ENCODE measurements at regions not wholly inside any gene's neighbourhood (a gene's known extent, or its start where the extent isn't known, plus 50 kb on each side); places are given as distances from the start of the nearest gene placed in this dataset.

DNA sequence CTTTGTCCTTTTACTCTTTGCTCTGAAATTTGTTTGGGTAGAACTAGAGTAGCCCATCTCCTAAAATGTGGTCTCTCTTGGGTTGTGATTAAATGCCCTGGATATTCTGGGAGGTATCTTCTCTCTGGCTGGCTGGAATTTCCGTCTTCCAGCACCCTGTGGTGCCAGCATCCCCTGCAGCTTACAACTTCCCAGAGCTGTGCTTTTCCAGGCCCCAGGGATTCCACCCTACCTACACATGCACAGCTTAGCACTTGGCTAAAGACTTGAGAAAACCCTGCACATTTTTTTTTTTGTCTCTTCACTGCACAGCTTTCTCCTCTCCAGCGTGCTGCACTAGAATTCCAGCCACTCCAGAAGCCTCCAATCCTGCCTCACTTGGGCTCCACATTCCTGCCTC is 334.7 kb downstream of the IRS2 start:
- Histone ChIP-seq H3K27ac (ENCODE audit: low read depth, low read length) (no peak overlapping the region), H3K4me3 (ENCODE audit: low read length) (no peak overlapping the region), H3K36me3 (ENCODE audit: insufficient read depth, low read length) (no peaks in the 10 kb centered on the region), H3K27me3 (ENCODE audit: insufficient read depth, low read length, poor library complexity, severe bottlenecking) (no peaks in the 10 kb centered on the region), H3K4me1 (ENCODE audit: insufficient read depth, low read length) (no peaks in the 10 kb centered on the region), H3K9me3 (ENCODE audit: low read length) (no peaks in the 10 kb centered on the region)
- POLR2A ChIA-PET: no interaction called here
- DNase-seq: no peak
- Mint-ChIP-seq H3K27me3 (peaks cover 0 to 4% of the 10 kb centered on the region in 2 donors), H3K4me1 (no peaks in the 10 kb centered on the region), H3K9me3 (peaks cover 0 to 4% (median 0%) of the 10 kb centered on the region in 5 donors), H3K27ac (no peak overlapping the region), H3K36me3 (no peaks in the 10 kb centered on the region), H3K4me3 (no peak overlapping the region)
- CTCF ChIA-PET: no interaction called here

DNA sequence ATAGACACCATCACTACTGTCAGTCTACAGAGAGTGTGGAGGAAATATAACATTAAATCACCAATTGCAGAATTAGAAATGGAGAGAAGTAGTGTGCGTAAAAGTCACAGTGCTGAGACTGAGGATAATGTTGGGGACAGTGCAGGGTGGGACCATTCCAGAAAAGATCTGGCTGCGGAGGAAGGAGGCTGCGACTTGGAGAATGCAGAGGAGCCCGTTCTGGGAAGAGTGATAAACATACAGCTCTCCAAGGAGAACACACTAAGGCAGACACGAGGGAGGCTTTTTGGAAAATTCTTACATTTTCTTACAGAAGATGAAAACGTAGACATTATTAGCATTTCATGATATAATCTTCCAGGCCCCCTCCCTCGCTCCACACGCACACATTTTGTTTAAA is 337.8 kb downstream of the IRS2 start:
- no peak overlapping the region for H3K4me3 ChIP-seq (ENCODE audit: low read length)
- DNase-seq: no peak
- ChIA-PET CTCF (no interaction called here), POLR2A (no interaction called here)
- Mint-ChIP-seq H3K9me3 (peaks cover 0 to 10% (median 4%) of the 10 kb centered on the region in 5 donors), H3K27me3 (peaks cover 0 to 4% of the 10 kb centered on the region in 2 donors), H3K27ac (no peak overlapping the region), H3K4me3 (no peak overlapping the region), H3K4me1 (no peaks in the 10 kb centered on the region), H3K36me3 (no peaks in the 10 kb centered on the region)
- H3K9me3 ChIP-seq (ENCODE audit: low read length): no peaks in the 10 kb centered on the region
- no peaks in the 10 kb centered on the region for H3K27me3 ChIP-seq (ENCODE audit: insufficient read depth, low read length, poor library complexity, severe bottlenecking)
- no peak overlapping the region for H3K27ac ChIP-seq (ENCODE audit: low read depth, low read length)
- H3K36me3 ChIP-seq (ENCODE audit: insufficient read depth, low read length): no peaks in the 10 kb centered on the region
- H3K4me1 ChIP-seq (ENCODE audit: insufficient read depth, low read length): no peaks in the 10 kb centered on the region

DNA sequence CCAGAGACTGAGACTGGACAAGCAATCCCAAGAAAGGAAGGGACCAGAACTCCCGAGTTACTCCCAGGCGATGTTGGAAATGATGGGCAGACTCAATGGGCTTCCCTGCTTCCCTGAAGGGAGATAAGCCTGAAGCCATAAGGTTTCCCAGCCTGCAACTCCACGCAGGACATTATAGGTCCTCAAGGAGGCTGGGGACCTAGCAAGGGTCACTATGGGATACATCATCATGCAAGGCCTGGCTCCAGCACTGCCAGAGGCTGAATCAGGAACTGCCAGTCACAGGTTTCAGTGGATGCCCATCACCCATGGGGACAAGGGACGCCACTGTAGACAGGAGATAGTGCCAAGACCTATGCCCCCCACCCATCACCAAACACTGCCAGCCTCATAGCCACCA is 338.7 kb downstream of the IRS2 start:
- no peaks in the 10 kb centered on the region for H3K36me3 ChIP-seq (ENCODE audit: insufficient read depth, low read length)
- no peak overlapping the region for H3K27ac ChIP-seq (ENCODE audit: low read depth, low read length)
- Mint-ChIP-seq H3K9me3 (peaks cover 0 to 7% (median 4%) of the 10 kb centered on the region in 5 donors), H3K27me3 (peaks cover 0 to 4% of the 10 kb centered on the region in 2 donors), H3K36me3 (no peaks in the 10 kb centered on the region), H3K27ac (no peak overlapping the region), H3K4me3 (no peak overlapping the region), H3K4me1 (no peaks in the 10 kb centered on the region)
- POLR2A ChIA-PET: no interaction called here
- H3K4me1 ChIP-seq (ENCODE audit: insufficient read depth, low read length): no peaks in the 10 kb centered on the region
- H3K4me3 ChIP-seq (ENCODE audit: low read length): no peak overlapping the region
- no peak for DNase-seq
- H3K27me3 ChIP-seq (ENCODE audit: insufficient read depth, low read length, poor library complexity, severe bottlenecking): no peaks in the 10 kb centered on the region
- H3K9me3 ChIP-seq (ENCODE audit: low read length): no peaks in the 10 kb centered on the region
- CTCF ChIA-PET: no interaction called here

DNA sequence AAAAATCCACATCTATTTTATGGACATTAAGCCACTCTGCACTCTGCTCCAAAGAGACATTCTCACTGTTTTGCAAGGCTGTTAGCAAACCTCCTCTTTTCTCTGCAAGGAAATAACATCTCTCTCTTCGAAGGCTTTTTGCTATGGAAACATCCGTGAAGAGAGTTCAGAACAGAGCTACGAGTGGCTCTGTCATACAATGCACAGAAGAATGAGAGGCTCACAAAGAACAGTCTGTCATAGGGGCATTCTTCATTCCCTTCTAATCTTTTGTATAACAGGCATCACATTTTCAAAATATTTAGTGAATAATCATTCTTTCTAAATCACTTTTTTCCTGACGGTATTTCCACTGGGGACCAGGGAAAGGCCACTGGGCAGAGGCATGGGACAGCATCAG is 346.1 kb downstream of the IRS2 start:
- no peaks in the 10 kb centered on the region for H3K9me3 ChIP-seq (ENCODE audit: low read length)
- H3K9me3 Mint-ChIP-seq: peaks cover 0 to 4% (median 3%) of the 10 kb centered on the region in 5 donors
- no peak overlapping the region for H3K27ac Mint-ChIP-seq
- H3K36me3 ChIP-seq (ENCODE audit: insufficient read depth, low read length): no peaks in the 10 kb centered on the region
- H3K27me3 Mint-ChIP-seq: no peaks in the 10 kb centered on the region
- ChIA-PET CTCF (no interaction called here), POLR2A (no interaction called here)
- no peaks in the 10 kb centered on the region for H3K36me3 Mint-ChIP-seq
- H3K4me3 Mint-ChIP-seq: no peak overlapping the region
- no peak overlapping the region for H3K4me3 ChIP-seq (ENCODE audit: low read length)
- H3K4me1 ChIP-seq (ENCODE audit: insufficient read depth, low read length): no peaks in the 10 kb centered on the region
- DNase-seq: no peak
- no peak overlapping the region for H3K27ac ChIP-seq (ENCODE audit: low read depth, low read length)
- H3K27me3 ChIP-seq (ENCODE audit: insufficient read depth, low read length, poor library complexity, severe bottlenecking): no peaks in the 10 kb centered on the region
- no peaks in the 10 kb centered on the region for H3K4me1 Mint-ChIP-seq

DNA sequence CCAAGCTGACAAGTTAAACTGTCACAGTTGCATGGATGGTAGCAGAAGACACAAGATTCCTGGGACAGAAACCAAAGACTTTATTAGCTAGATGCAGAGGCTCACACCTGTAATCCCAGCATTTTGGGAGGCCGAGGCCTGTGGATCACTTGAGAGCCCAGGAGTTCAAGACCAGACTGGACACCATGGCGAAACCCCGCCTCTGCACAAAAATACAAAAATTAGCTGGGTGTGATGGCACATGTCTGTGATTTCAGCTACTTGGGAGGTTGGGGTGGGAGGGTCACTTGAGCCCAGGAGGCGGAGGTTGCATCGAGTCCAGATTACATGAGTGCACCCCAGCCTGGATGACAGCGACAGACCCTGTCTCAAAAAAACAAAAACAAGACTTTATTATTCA is 346.6 kb downstream of the IRS2 start:
- no peak overlapping the region for H3K27ac ChIP-seq (ENCODE audit: low read depth, low read length)
- Mint-ChIP-seq H3K4me1 (no peaks in the 10 kb centered on the region), H3K4me3 (no peak overlapping the region), H3K27me3 (no peaks in the 10 kb centered on the region), H3K27ac (no peak overlapping the region), H3K36me3 (no peaks in the 10 kb centered on the region), H3K9me3 (peaks cover 2 to 7% (median 3%) of the 10 kb centered on the region in 5 donors)
- no peak for DNase-seq
- ChIA-PET POLR2A (no interaction called here), CTCF (no interaction called here)
- no peaks in the 10 kb centered on the region for H3K4me1 ChIP-seq (ENCODE audit: insufficient read depth, low read length)
- H3K36me3 ChIP-seq (ENCODE audit: insufficient read depth, low read length): no peaks in the 10 kb centered on the region
- H3K9me3 ChIP-seq (ENCODE audit: low read length): no peaks in the 10 kb centered on the region
- H3K27me3 ChIP-seq (ENCODE audit: insufficient read depth, low read length, poor library complexity, severe bottlenecking): no peaks in the 10 kb centered on the region
- no peak overlapping the region for H3K4me3 ChIP-seq (ENCODE audit: low read length)

DNA sequence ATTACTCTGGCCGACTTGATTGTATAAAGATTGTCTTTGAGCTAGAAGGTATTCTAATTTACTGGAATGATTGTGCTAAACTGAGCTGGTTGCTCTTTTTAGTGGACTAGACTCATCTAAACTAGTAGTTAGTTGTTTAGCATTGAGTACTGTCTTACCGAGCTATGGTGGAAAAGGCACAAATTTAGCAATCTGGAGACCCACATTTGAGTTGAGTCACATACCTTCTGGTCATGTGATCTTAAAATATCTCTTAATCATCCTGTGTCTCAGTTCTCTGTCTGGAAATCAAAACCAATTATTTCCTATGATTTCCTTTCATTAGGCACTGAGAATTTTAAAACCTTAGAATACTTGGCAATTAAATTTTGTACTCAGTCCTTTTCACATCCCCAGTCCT is 349.5 kb downstream of the IRS2 start:
- H3K27ac Mint-ChIP-seq: no peak overlapping the region

DNA sequence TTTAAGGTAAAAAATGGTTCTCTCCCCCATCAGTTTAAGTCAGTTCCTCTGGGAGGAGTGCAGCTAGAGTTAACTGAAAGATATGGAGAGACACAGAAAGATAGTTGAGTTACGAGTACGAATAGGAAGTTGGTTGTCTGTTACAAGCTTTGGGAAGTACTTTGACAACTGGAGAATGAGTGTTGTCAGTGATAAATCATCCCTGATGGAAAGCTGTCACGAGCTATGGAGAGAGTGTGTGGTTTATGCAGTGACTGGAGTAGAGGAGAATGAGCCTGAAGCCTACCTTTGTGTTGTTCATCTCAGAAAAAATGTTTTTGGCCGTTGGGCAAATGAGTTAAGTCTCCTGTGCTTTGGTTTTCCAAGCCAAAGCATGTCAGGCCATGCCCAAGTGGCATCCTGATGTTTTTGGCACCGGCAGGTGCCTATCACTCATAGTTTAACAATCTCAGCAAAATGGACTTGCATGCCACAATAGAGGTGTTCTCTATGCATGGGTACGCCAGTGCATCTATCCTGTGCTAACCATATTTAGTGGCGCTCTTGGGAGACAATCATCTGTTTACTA is 350.2 kb downstream of the IRS2 start:
- H3K36me3 ChIP-seq (ENCODE audit: insufficient read depth, low read length): no peaks in the 10 kb centered on the region
- Mint-ChIP-seq H3K9me3 (peaks cover 0 to 9% (median 5%) of the 10 kb centered on the region in 5 donors), H3K4me3 (no peak overlapping the region), H3K36me3 (no peaks in the 10 kb centered on the region), H3K4me1 (no peaks in the 10 kb centered on the region), H3K27me3 (peaks cover 0 to 4% of the 10 kb centered on the region in 2 donors), H3K27ac (no peak overlapping the region)
- no peak overlapping the region for H3K27ac ChIP-seq (ENCODE audit: low read depth, low read length)
- no peaks in the 10 kb centered on the region for H3K27me3 ChIP-seq (ENCODE audit: insufficient read depth, low read length, poor library complexity, severe bottlenecking)
- no peaks in the 10 kb centered on the region for H3K4me1 ChIP-seq (ENCODE audit: insufficient read depth, low read length)
- H3K9me3 ChIP-seq (ENCODE audit: low read length): no peaks in the 10 kb centered on the region
- ChIA-PET POLR2A (no interaction called here), CTCF (no interaction called here)
- DNase-seq: no peak
- H3K4me3 ChIP-seq (ENCODE audit: low read length): no peak overlapping the region

More for the DNA sequence above, 349.5 kb downstream of the IRS2 start:
- Mint-ChIP-seq H3K4me1 (no peaks in the 10 kb centered on the region), H3K9me3 (peaks cover 0 to 9% (median 3%) of the 10 kb centered on the region in 5 donors), H3K27me3 (peaks cover 0 to 4% of the 10 kb centered on the region in 2 donors), H3K4me3 (no peak overlapping the region), H3K36me3 (no peaks in the 10 kb centered on the region)
- H3K4me1 ChIP-seq (ENCODE audit: insufficient read depth, low read length): no peaks in the 10 kb centered on the region
- no peak for DNase-seq
- no peaks in the 10 kb centered on the region for H3K27me3 ChIP-seq (ENCODE audit: insufficient read depth, low read length, poor library complexity, severe bottlenecking)
- H3K4me3 ChIP-seq (ENCODE audit: low read length): no peak overlapping the region
- H3K36me3 ChIP-seq (ENCODE audit: insufficient read depth, low read length): no peaks in the 10 kb centered on the region
- H3K9me3 ChIP-seq (ENCODE audit: low read length): no peaks in the 10 kb centered on the region
- POLR2A ChIA-PET: no interaction called here
- H3K27ac ChIP-seq (ENCODE audit: low read depth, low read length): no peak overlapping the region
- CTCF ChIA-PET: no interaction called here

DNA sequence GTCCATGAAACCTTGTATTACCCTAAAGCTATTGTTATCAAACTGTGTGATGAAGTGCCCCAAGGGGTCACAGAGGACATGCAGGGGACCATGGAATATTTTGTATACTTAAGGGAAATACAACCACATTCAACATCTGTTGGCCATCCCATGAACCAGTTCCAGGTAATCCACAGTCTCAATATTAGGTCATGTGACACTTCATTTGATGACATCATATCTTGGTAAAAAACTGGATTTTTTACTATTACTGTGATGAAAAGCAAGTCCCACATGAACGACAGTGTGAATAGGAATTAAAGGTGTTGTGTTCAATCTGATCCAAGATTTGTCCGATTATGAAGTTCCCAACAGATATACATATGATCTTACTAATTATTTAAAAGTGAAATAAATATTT is 355.2 kb downstream of the IRS2 start:
- no peaks in the 10 kb centered on the region for H3K4me1 ChIP-seq (ENCODE audit: insufficient read depth, low read length)
- ChIA-PET POLR2A (no interaction called here), CTCF (no interaction called here)
- H3K27me3 ChIP-seq (ENCODE audit: insufficient read depth, low read length, poor library complexity, severe bottlenecking): no peaks in the 10 kb centered on the region
- no peak overlapping the region for H3K4me3 Mint-ChIP-seq
- H3K36me3 Mint-ChIP-seq: no peaks in the 10 kb centered on the region
- H3K4me1 Mint-ChIP-seq: no peaks in the 10 kb centered on the region
- peaks cover 0 to 9% (median 5%) of the 10 kb centered on the region in 5 donors for H3K9me3 Mint-ChIP-seq
- peaks cover 2 to 4% of the 10 kb centered on the region in 2 donors for H3K27me3 Mint-ChIP-seq
- no peak overlapping the region for H3K4me3 ChIP-seq (ENCODE audit: low read length)
- H3K27ac Mint-ChIP-seq: no peak overlapping the region
- no peaks in the 10 kb centered on the region for H3K9me3 ChIP-seq (ENCODE audit: low read length)
- H3K36me3 ChIP-seq (ENCODE audit: insufficient read depth, low read length): no peaks in the 10 kb centered on the region
- no peak for DNase-seq
- H3K27ac ChIP-seq (ENCODE audit: low read depth, low read length): no peak overlapping the region

DNA sequence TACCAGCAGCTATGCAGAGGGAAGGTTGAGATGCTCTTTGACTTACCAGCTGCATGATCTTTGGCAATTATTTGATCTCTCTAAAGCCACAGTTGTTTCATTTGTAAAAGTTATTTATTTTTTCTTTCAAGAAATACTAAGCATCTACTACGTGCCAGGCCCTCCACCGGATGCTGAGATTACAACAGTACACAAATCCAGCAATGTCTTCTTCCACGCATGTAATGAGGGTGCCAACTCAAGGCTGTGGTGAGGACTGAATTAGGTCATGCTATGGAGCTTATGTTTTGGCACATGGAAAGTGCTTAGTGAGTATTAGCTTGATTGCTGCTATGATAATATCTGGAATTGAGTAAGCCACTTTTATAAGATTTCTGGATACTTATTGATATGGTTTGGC is 358.2 kb downstream of the IRS2 start:
- DNase-seq: no peak
- Histone ChIP-seq H3K27me3 (ENCODE audit: insufficient read depth, low read length, poor library complexity, severe bottlenecking) (no peaks in the 10 kb centered on the region), H3K27ac (ENCODE audit: low read depth, low read length) (no peak overlapping the region), H3K4me3 (ENCODE audit: low read length) (no peak overlapping the region), H3K36me3 (ENCODE audit: insufficient read depth, low read length) (no peaks in the 10 kb centered on the region), H3K9me3 (ENCODE audit: low read length) (no peaks in the 10 kb centered on the region), H3K4me1 (ENCODE audit: insufficient read depth, low read length) (no peaks in the 10 kb centered on the region)
- POLR2A ChIA-PET: no interaction called here
- Mint-ChIP-seq H3K4me3 (no peak overlapping the region), H3K36me3 (no peaks in the 10 kb centered on the region), H3K27me3 (peaks cover 1 to 5% of the 10 kb centered on the region in 2 donors), H3K27ac (no peak overlapping the region), H3K9me3 (peaks cover 0 to 5% (median 2%) of the 10 kb centered on the region in 5 donors), H3K4me1 (no peaks in the 10 kb centered on the region)
- CTCF ChIA-PET: no interaction called here

All from CD8-positive, alpha-beta memory T cell (primary cell).